Tibial artery (tissue), 4 donors: ENCODE measurements at regions not wholly inside any gene's neighbourhood (a gene's known extent, or its start where the extent isn't known, plus 50 kb on each side); places are given as distances from the start of the nearest gene placed in this dataset.

Source experiments
- DNase-seq, 2 donors: peaks; one replicate each; pipeline ENCODE4 v3.0.0-alpha.2; 2019
- H3K27ac ChIP-seq, 2 donors: fragments of 200-600 bp; sonication (generic) in 1 of 2; 1 replicate in 1 of 2; 2 replicates in 1 of 2; pipeline ENCODE4 v1.5.1; 2018 to 2019; ENCODE audit warnings: mild to moderate bottlenecking in 1 of 2
- H3K27me3 ChIP-seq, 2 donors: fragments of 200-600 bp; sonication (generic) in 1 of 2; one replicate each; pipeline versions ENCODE4 v1.5.1 to v1.6.0; 2016 to 2019
- H3K36me3 ChIP-seq, 3 donors: fragments of 200-600 bp; sonication (generic) in 2 of 3; one replicate each; pipeline ENCODE4 v1.5.1; 2016 to 2019; ENCODE audit warnings: mild to moderate bottlenecking in 2 of 3
- H3K4me1 ChIP-seq, 4 donors: fragments of 200-600 bp; sonication (generic) in 2 of 4; 1 replicate in 3 of 4; 2 replicates in 1 of 4; pipeline ENCODE4 v1.5.1; 2016 to 2019
- H3K4me3 ChIP-seq, 2 donors: fragments of 200-600 bp; sonication (generic) in 1 of 2; 1 replicate in 1 of 2; 2 replicates in 1 of 2; pipeline ENCODE4 v1.5.1; 2018 to 2019; ENCODE audit warnings: mild to moderate bottlenecking in 2 of 2
- H3K9me3 ChIP-seq, 3 donors: fragments of 200-600 bp; sonication (generic) in 1 of 3; one replicate each; pipeline ENCODE4 v1.5.1; 2016 to 2019
- CTCF ChIP-seq, 2 experiments: fragments of 200-600 bp in 1 of 2; fragments of 450-650 bp in 1 of 2; IDR thresholded peaks; one replicate each; pipeline ENCODE4 v1.5.1; 2017 to 2019; ENCODE audit warnings: antibody characterized with exemption in 2 of 2, mild to moderate bottlenecking in 1 of 2, moderate library complexity in 1 of 2
- intact Hi-C: fragments of 100-400 bp; cut with DNase I; formaldehyde crosslinking; loops from one replicate; pipeline ENCODE4 v1.15.0; 2023; ENCODE audit warnings: low total_unique reads

- Histone ChIP-seq H3K9me3 (no peaks in the 10 kb centered on the region), H3K4me1 (no peaks in the 10 kb centered on the region), H3K27ac (no peak overlapping the region), H3K4me3 (no peak overlapping the region), H3K27me3 (no peaks in the 10 kb centered on the region), H3K36me3 (no peaks in the 10 kb centered on the region)
- intact Hi-C loops, result no loop called here
- TF ChIP-seq CTCF (IDR thresholded peaks at IDR 0.05), result no peak
- DNase-seq, result no peak
Measured at GRCh38 chrX:20670611-20671010, 403.9 kb upstream of the RPS6KA3 start.

GRCh38 chrX:20668550-20668949 lies 401.8 kb upstream of the RPS6KA3 start:
- Histone ChIP-seq H3K27ac (no peak overlapping the region), H3K27me3 (no peaks in the 10 kb centered on the region), H3K4me1 (no peaks in the 10 kb centered on the region), H3K36me3 (no peaks in the 10 kb centered on the region), H3K9me3 (no peaks in the 10 kb centered on the region), H3K4me3 (no peak overlapping the region)
- intact Hi-C loops, result no loop called here
- TF ChIP-seq CTCF (IDR thresholded peaks at IDR 0.05), result no peak
- DNase-seq, result no peak

- intact Hi-C loops, result no loop called here
- Histone ChIP-seq H3K4me3 (no peak overlapping the region), H3K27me3 (no peaks in the 10 kb centered on the region), H3K27ac (no peak overlapping the region), H3K4me1 (no peaks in the 10 kb centered on the region), H3K36me3 (no peaks in the 10 kb centered on the region), H3K9me3 (no peaks in the 10 kb centered on the region)
- no peak for DNase-seq
- no peak for TF ChIP-seq CTCF (IDR thresholded peaks at IDR 0.05)
Measured at GRCh38 chrX:20666331-20666730, 399.6 kb upstream of the RPS6KA3 start.

- Histone ChIP-seq H3K36me3 (no peaks in the 10 kb centered on the region), H3K27me3 (no peaks in the 10 kb centered on the region), H3K27ac (no peak overlapping the region), H3K4me3 (no peak overlapping the region), H3K9me3 (no peaks in the 10 kb centered on the region), H3K4me1 (no peaks in the 10 kb centered on the region)
- no peak for DNase-seq
- intact Hi-C loops, result no loop called here
- TF ChIP-seq CTCF (IDR thresholded peaks at IDR 0.05), result no peak
Measured at GRCh38 chrX:20665481-20665880, 398.8 kb upstream of the RPS6KA3 start.

GRCh38 chrX:20664774-20665173 lies 398.1 kb upstream of the RPS6KA3 start:
- Histone ChIP-seq H3K36me3 (no peaks in the 10 kb centered on the region), H3K27me3 (no peaks in the 10 kb centered on the region), H3K9me3 (no peaks in the 10 kb centered on the region), H3K27ac (no peak overlapping the region), H3K4me3 (no peak overlapping the region), H3K4me1 (no peaks in the 10 kb centered on the region)
- intact Hi-C loops, result no loop called here
- no peak for DNase-seq
- no peak for TF ChIP-seq CTCF (IDR thresholded peaks at IDR 0.05)

GRCh38 chrX:20664131-20664530 lies 397.4 kb upstream of the RPS6KA3 start:
- Histone ChIP-seq H3K9me3 (no peaks in the 10 kb centered on the region), H3K4me1 (no peaks in the 10 kb centered on the region), H3K4me3 (no peak overlapping the region), H3K27ac (no peak overlapping the region), H3K36me3 (no peaks in the 10 kb centered on the region), H3K27me3 (no peaks in the 10 kb centered on the region)
- no peak for TF ChIP-seq CTCF (IDR thresholded peaks at IDR 0.05)
- intact Hi-C loops, result no loop called here
- DNase-seq, result no peak
